MV-4-11 (cell line): ENCODE measurements at regions not wholly inside any gene's neighbourhood (a gene's known extent, or its start where the extent isn't known, plus 50 kb on each side); places are given as distances from the start of the nearest gene placed in this dataset.

Source experiments
- DNase-seq: peaks from one replicate; lab custom pipeline; 2025; lab: John Stamatoyannopoulos, UW

- DNase-seq = no peak
These were observed 61.0 kb downstream of the MRGPRX1 start for GRCh38 chr11:18878211-18878610.

GRCh38 chr11:18865951-18866350 lies 73.3 kb downstream of the MRGPRX1 start:
- DNase-seq = no peak

- DNase-seq = no peak
These were observed 73.7 kb upstream of the PTPN5 start for GRCh38 chr11:18865261-18865660.

GRCh38 chr11:18853086-18853720 lies 61.6 kb upstream of the PTPN5 start:
- no peak for DNase-seq

- DNase-seq = no peak
These were observed 57.8 kb upstream of the PTPN5 start for GRCh38 chr11:18849406-18849805.

GRCh38 chr11:18844753-18845367 lies 53.3 kb upstream of the PTPN5 start:
- DNase-seq = peak; percentile 11
